Myocyte (in vitro differentiated cells): ENCODE measurements at regions not wholly inside any gene's neighbourhood (a gene's known extent, or its start where the extent isn't known, plus 50 kb on each side); places are given as distances from the start of the nearest gene placed in this dataset.
A peak's percentile ranks its signal among the peaks of the same experiment; 100 is the strongest.
"Not testable (repeated sequence)": the region's sequence is repeated elsewhere in the genome, so short reads cannot be mapped to it uniquely, and the experiment has no call there.

ENCODE experiments used
- DNase-seq: peaks from one replicate; pipeline ENCODE4 v3.0.0-alpha.2; 2012; ENCODE audit warnings: low read depth

DNA sequence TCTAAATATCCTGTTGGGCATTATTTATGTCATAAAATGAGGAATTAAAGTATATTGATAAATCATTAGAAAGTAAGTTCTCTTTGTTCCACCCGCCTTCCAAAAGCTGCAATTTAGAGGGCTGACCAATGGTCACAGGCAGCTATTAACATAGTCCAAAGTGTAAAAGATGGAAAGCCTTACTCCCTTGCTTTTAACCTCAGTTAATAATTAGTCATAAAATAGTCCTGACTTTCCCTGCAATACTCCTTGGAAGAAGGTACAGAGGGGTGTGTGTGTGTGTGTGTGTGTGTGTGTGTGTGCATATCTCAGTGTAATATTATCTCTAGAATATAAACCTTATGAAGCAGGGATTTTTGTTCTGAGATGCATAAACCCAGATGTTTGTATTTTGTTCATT is 275.4 kb downstream of the FAT4 start:
- DNase-seq, result no peak

GRCh38 chr4:125591290-125591689 is 276.5 kb downstream of the FAT4 start:
- no peak for DNase-seq

DNA sequence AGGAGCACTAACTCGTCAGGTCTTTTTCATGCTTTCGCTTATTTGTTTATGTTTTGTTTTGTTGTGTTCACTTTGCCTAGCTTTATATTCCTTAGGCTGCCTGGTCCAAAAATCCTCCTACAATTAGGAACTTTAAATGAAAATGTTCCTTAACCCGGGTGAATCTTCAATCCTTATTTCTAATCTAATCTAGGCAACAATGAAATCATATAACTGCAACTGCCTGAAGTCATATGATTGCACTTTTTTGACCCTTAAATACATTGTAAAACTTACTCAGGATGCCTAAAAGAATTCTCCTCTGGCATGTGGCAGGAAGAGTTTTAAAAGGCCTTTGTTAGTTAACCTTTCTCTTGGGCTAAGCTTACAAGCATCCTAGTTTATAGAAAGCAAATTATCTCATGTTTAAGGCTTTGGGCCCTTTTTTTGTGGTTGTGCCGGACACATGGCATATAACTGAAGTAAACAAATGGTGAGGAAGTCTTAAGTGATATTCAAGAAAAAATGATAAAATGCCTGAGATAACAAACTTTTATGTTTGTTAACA is 279.4 kb downstream of the FAT4 start:
- DNase-seq, result no peak

- not testable (repeated sequence) for DNase-seq
Observed at GRCh38 chr4:125605926-125606325, 291.2 kb downstream of the FAT4 start.

DNA sequence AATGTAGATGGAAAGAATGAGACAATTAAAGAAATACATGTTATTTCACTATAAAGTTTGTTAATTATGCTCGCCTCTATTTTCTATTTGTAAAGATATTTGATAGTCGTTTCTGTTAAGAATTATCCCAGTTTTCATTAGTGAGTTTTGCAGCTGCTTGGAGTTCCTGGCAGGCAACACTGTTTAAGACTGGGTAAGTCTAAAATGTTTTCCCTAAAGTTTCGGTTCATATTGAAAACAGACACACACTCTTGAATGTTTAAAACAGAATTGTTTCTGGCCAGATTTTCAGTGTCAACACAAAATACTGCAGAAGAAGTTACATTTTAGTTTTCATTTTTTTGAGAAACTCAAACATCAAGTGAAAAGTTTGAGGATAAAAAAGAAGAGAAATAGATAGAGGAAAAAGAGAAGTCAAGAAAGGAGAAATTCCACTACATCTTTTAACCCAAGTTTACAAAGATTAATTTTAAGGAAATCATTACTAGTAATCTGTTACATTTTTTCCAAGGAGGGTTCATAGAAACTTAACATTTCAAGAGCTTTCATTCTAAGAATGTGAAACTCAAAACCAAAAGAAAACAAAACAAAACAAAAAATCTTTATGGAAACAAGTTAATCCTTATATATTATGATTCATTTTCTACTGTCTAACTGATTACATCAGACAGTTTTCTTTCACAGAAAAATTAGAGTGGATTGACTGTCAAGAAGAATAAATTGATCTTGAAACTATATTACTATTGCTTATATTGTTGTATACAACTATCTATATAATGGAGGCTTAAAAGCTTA is 305.5 kb downstream of the FAT4 start:
- DNase-seq, result peak; percentile 41

GRCh38 chr4:125624951-125625350 is 310.2 kb downstream of the FAT4 start:
- DNase-seq, result no peak

- no peak for DNase-seq
Observed at GRCh38 chr4:125626946-125627345, 312.2 kb downstream of the FAT4 start.

DNA sequence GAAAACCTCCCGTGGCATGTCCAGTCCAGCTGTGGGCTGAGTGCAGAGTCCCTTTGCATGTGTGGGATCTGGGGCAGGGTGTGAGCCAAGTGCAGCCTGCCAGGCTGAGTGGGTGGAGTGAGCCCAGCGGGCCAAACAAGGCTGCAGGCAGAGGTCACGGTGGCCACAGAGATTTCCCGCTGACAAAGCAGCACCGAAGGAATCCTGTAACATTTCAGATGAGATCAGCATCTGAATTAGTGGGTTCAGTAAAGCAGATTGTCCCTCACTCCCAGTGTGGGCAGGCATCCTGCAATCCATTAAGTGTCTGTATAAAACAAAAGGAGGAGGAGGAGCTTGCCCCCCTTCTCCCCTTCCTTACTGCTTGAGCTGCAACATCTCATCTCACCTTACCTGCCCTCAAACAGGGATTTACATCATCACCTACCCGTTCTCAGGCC is 324.4 kb downstream of the FAT4 start:
- peak; percentile 58 for DNase-seq

DNA sequence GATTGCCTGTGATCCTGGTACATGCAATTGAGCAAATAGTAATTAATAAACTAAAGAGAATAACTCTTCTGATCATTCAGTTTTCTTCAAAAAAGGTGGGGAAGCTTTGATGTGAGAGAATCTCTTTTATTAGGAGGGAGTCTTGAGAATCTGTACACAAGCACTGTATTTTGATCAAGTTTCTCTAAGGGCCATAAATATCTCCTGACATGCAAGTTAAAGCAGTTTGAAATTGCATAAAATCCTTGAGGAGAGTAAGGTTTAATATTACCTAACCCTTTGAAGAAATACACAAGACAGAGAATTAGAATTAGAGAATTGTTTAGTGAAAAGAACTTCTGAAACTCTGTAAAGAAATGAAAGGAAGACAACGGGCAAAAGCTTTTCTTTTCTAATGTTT is 326.9 kb downstream of the FAT4 start:
- DNase-seq, result no peak

DNA sequence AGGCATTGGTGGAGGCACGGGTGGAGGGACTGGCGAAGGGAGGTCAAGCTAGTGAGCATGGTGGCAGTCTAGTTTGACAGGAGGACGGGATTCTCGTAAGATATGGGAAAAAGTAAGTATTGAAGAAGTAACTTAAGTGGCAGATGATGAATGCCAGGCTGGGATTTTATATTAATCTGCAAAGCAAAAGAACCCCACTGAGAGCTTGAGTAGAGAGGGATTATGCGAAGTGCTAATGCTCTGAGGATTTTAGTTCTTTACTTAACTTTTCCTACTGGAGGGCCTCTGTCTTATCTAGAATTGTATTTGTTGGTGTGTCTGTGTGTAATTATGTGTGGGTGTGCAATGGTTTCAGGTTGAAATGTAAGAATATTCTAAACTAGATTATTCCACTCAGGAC is 327.9 kb downstream of the FAT4 start:
- no peak for DNase-seq

- no peak for DNase-seq
Observed at GRCh38 chr4:125649452-125649851, 334.7 kb downstream of the FAT4 start.

- DNase-seq, result no peak
Observed at GRCh38 chr4:125650557-125650956, 335.8 kb downstream of the FAT4 start.

- DNase-seq, result not testable (repeated sequence)
Observed at GRCh38 chr4:125651707-125652357, 337.1 kb downstream of the FAT4 start.

GRCh38 chr4:125658773-125659172 is 344.0 kb downstream of the FAT4 start:
- no peak for DNase-seq

GRCh38 chr4:125663896-125664767 is 349.4 kb downstream of the FAT4 start:
- DNase-seq, result no peak

DNA sequence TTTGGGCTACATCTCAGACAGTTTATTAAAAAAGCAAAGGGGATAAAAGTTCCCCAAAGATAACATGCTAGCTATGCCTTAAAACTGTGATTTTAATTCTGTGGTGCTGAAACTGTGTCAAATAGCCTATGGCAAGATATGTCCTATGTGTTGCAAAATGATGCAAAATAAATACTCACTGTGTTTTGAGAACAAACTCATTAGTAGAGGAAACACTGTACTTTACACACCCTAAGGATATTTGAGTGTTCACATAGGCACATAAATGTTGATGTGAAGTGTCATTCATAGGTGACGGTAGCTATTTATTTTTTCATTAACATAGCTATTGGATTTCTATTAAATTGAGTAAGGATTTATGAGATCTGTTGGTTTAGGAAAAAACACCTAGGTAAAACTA is 351.9 kb downstream of the FAT4 start:
- DNase-seq, result no peak

DNA sequence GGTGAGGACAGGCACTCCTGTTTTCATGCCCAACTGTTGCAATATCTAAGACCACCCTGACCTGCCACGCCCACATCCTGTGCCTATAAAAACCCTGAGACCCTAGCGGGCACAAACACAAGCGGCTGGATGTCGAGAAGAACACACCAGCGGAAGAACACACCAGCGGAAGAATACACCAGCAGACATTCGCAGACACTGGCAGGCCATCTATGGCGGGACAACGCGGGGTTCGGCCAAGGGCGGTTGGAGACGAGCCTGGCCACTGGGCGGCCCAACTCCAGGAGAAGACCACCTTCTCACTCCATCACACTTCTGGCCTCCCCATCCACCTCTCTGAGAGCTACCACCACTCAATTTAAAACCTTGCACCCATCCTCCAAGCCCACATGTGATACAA is 361.4 kb downstream of the FAT4 start:
- DNase-seq, result no peak

- DNase-seq, result no peak
Observed at GRCh38 chr4:125676583-125676982, 361.8 kb downstream of the FAT4 start.

- no peak for DNase-seq
Observed at GRCh38 chr4:125677665-125678307, 363.0 kb downstream of the FAT4 start.

GRCh38 chr4:125679989-125680388 is 365.2 kb downstream of the FAT4 start:
- DNase-seq, result no peak

- peak; percentile 57 for DNase-seq
Observed at GRCh38 chr4:125681240-125681639, 366.5 kb downstream of the FAT4 start.
